HepG2 (cell line): ENCODE measurements at regions not wholly inside any gene's neighbourhood (a gene's known extent, or its start where the extent isn't known, plus 50 kb on each side); places are given as distances from the start of the nearest gene placed in this dataset.

Experiments used
- ATRX ChIP-seq: sonication (generic); formaldehyde crosslinking; IDR thresholded peaks from 2 replicates; pipeline ENCODE4 v1.4.0; 2020; ENCODE audit warnings: missing genetic modification reagents, borderline replicate concordance
- CAMTA2 ChIP-seq: sonication (generic); formaldehyde crosslinking; IDR thresholded peaks from 2 replicates; pipeline ENCODE4 v1.4.0; 2020; ENCODE audit warnings: mild to moderate bottlenecking, missing genetic modification reagents, borderline replicate concordance
- EEA1 ChIP-seq: sonication (generic); formaldehyde crosslinking; IDR thresholded peaks from 2 replicates; pipeline ENCODE4 v1.5.1; 2020; ENCODE audit warnings: mild to moderate bottlenecking, missing genetic modification reagents, borderline replicate concordance
- KDM1A ChIP-seq: IDR thresholded peaks from 2 replicates; pipeline ENCODE4 v1.6.1; 2016; ENCODE audit warnings: missing compliant biosample characterization
- KDM4B ChIP-seq: sonication (generic); formaldehyde crosslinking; IDR thresholded peaks from 2 replicates; pipeline ENCODE4 v1.4.0; 2020; ENCODE audit warnings: missing genetic modification reagents
- NCOA1 ChIP-seq: sonication (generic); formaldehyde crosslinking; IDR thresholded peaks from 2 replicates; pipeline ENCODE4 v1.9.0; 2021; ENCODE audit warnings: missing genetic modification reagents
- NFE2 ChIP-seq: sonication (generic); formaldehyde crosslinking; IDR thresholded peaks from 2 replicates; pipeline ENCODE4 v1.4.0; 2020; ENCODE audit warnings: missing genetic modification reagents
- PHB2 ChIP-seq: fragments of 450-650 bp; IDR thresholded peaks from 2 replicates; pipeline ENCODE4 v1.6.1; 2018; ENCODE audit not compliant: partially characterized antibody
- SUZ12 ChIP-seq: fragments of 150-350 bp; IDR thresholded peaks from 2 replicates; pipeline ENCODE4 v1.6.1; 2014; ENCODE audit warnings: low read depth, low read length
- TAF1 ChIP-seq: sonication (generic); formaldehyde crosslinking; IDR thresholded peaks from 2 replicates; pipeline ENCODE4 v1.4.0; 2020; ENCODE audit warnings: missing genetic modification reagents
- ZFX ChIP-seq: sonication (generic); formaldehyde crosslinking; IDR thresholded peaks from 2 replicates; pipeline ENCODE4 v1.4.0; 2020; ENCODE audit warnings: mild to moderate bottlenecking, low read depth, missing genetic modification reagents, moderate library complexity
- ZNF614 ChIP-seq: IDR thresholded peaks from 2 replicates; pipeline ENCODE4 v1.6.1; 2018; ENCODE audit warnings: missing biosample characterization, missing genetic modification reagents, inconsistent platforms, borderline replicate concordance
- TF ChIP-seq, protein P1 (sequence below): sonication (generic); formaldehyde crosslinking; IDR thresholded peaks from 2 replicates; pipeline ENCODE4 v1.5.0; 2020; ENCODE audit warnings: mild to moderate bottlenecking, missing genetic modification reagents, moderate library complexity

DNA sequence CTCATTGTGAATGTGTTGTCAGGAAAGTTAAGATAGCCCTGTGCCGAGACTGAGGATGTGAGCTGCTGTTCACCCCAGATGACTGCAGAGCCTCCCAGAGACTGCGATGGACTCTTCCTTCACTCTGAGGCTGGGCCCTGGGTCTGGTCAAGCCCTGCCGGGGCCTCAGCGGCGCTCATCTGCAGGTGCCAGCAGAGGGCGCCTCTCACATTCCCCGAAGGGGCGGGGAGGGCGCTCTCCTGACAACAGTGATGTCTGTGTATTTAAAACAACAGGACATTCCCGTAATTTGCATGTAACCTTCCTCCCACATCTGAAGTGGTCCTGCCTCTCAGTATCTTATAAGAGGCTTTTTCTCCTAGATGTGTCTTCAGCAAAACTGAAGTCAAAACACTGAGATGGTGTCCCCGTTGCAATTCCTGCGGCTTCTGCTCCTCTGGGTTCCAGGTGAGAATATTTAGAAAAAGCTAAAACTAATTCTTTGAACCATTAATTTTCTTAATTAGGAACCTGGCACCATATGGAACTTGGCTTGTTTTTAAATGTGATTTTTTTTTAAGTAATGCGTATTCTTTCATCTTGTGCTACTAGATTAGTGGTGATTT is 1377.9 kb downstream of the RPIA start:
- TF ChIP-seq ATRX (CRISPR knock-in tag) (no peak), ZFX (CRISPR knock-in tag) (no peak), SUZ12 (no peak), ZNF614 (no peak), KDM1A (no peak), KDM4B (no peak), TAF1 (CRISPR knock-in tag) (no peak), PHB2 (no peak), CAMTA2 (CRISPR knock-in tag) (no peak), NFE2 (CRISPR knock-in tag) (no peak), NCOA1 (no peak), EEA1 (CRISPR knock-in tag) (no peak)
- TF ChIP-seq, protein P1, sequence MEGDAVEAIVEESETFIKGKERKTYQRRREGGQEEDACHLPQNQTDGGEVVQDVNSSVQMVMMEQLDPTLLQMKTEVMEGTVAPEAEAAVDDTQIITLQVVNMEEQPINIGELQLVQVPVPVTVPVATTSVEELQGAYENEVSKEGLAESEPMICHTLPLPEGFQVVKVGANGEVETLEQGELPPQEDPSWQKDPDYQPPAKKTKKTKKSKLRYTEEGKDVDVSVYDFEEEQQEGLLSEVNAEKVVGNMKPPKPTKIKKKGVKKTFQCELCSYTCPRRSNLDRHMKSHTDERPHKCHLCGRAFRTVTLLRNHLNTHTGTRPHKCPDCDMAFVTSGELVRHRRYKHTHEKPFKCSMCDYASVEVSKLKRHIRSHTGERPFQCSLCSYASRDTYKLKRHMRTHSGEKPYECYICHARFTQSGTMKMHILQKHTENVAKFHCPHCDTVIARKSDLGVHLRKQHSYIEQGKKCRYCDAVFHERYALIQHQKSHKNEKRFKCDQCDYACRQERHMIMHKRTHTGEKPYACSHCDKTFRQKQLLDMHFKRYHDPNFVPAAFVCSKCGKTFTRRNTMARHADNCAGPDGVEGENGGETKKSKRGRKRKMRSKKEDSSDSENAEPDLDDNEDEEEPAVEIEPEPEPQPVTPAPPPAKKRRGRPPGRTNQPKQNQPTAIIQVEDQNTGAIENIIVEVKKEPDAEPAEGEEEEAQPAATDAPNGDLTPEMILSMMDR (CRISPR knock-in tag) = peak; percentile 87
